PC-3 (cell line): ENCODE measurements at regions not wholly inside any gene's neighbourhood (a gene's known extent, or its start where the extent isn't known, plus 50 kb on each side); places are given as distances from the start of the nearest gene placed in this dataset.
A peak's percentile ranks its signal among the peaks of the same experiment; 100 is the strongest.
"Not testable (repeated sequence)": the region's sequence is repeated elsewhere in the genome, so short reads cannot be mapped to it uniquely, and the experiment has no call there.

Experiments used
- ATAC-seq: fragments of 200-7000 bp; cut with Tn5 transposase; 2 replicates; pipeline ENCODE4 v1.9.1; 2020; ENCODE audit warnings: mild to moderate bottlenecking, moderate library complexity
- BruUV-seq: library from RNA; stranded (reverse); fragments of 400-500 nt; replicated peaks from 2 replicates; lab custom pipeline; 2021; lab: Mats Ljungman, UMichigan
- CTCF ChIA-PET: fragments of 300-600 bp; sonication (Branson Sonifier 250); formaldehyde crosslinking; loops from one replicate; lab custom pipeline; 2022; ENCODE audit warnings: antibody characterized with exemption; lab: Charles Lee
- POLR2A ChIA-PET: fragments of 300-600 bp; sonication (Branson Sonifier 250); formaldehyde crosslinking; loops from one replicate; lab custom pipeline; 2022; ENCODE audit warnings: antibody characterized with exemption; ENCODE audit not compliant: unreplicated experiment; lab: Charles Lee
- DNase-seq: peaks from one replicate; pipeline ENCODE4 v3.0.0-alpha.2; 2015
- H2AFZ ChIP-seq: fragments of 300-600 bp; sonication (generic); 2 replicates; pipeline ENCODE4 v1.6.0; 2016; ENCODE audit warnings: antibody characterized with exemption, low read length
- H3F3A ChIP-seq: fragments of 300-600 bp; sonication (generic); one replicate; pipeline ENCODE4 v1.6.0; 2017; ENCODE audit warnings: antibody characterized with exemption, low read length, control low read depth, mild to moderate bottlenecking; ENCODE audit not compliant: unreplicated experiment
- H3K27ac ChIP-seq: fragments of 300-600 bp; sonication (generic); 2 replicates; pipeline ENCODE4 v1.5.1; 2016; ENCODE audit warnings: mild to moderate bottlenecking, low read length
- H3K27me3 ChIP-seq: fragments of 300-600 bp; sonication (generic); 2 replicates; pipeline ENCODE4 v1.6.1; 2016; ENCODE audit warnings: low read length, mixed read lengths
- H3K36me3 ChIP-seq: fragments of 300-600 bp; sonication (generic); 2 replicates; pipeline ENCODE4 v1.6.1; 2016; ENCODE audit warnings: low read depth, mixed run types, low read length, mixed read lengths
- H3K4me1 ChIP-seq: fragments of 300-600 bp; sonication (generic); 2 replicates; pipeline ENCODE4 v1.5.1; 2016; ENCODE audit warnings: low read length; ENCODE audit not compliant: insufficient read depth
- H3K4me2 ChIP-seq: fragments of 300-600 bp; sonication (generic); 2 replicates; pipeline ENCODE4 v1.6.0; 2016; ENCODE audit warnings: low read length
- H3K4me3 ChIP-seq: fragments of 300-600 bp; sonication (generic); 2 replicates; pipeline ENCODE4 v1.5.1; 2016; ENCODE audit warnings: mild to moderate bottlenecking, low read length, mixed read lengths
- H3K79me2 ChIP-seq: fragments of 300-600 bp; sonication (generic); 2 replicates; pipeline ENCODE4 v1.6.1; 2017; ENCODE audit warnings: low read length, mixed read lengths
- H3K9ac ChIP-seq: fragments of 300-600 bp; sonication (generic); 2 replicates; pipeline ENCODE4 v1.6.0; 2016; ENCODE audit warnings: mild to moderate bottlenecking, low read length
- H3K9me2 ChIP-seq: fragments of 300-600 bp; sonication (generic); replicated peaks from 2 replicates; pipeline ENCODE4 v1.6.1; 2016; ENCODE audit warnings: mixed run types, low read length, mixed read lengths
- H3K9me3 ChIP-seq: fragments of 300-600 bp; sonication (generic); 2 replicates; pipeline ENCODE4 v1.6.1; 2016; ENCODE audit warnings: low read length, mixed read lengths
- H4K20me1 ChIP-seq: fragments of 300-600 bp; sonication (generic); 2 replicates; pipeline ENCODE4 v1.6.1; 2016; ENCODE audit warnings: low read length, mixed read lengths
- EZH2 ChIP-seq: fragments of 300-600 bp; sonication (generic); IDR thresholded peaks from one replicate; pipeline ENCODE4 v1.6.1; 2017; ENCODE audit warnings: antibody characterized with exemption, mild to moderate bottlenecking, low read length; ENCODE audit not compliant: unreplicated experiment
- EZH2phosphoT487 ChIP-seq: fragments of 300-600 bp; sonication (generic); IDR thresholded peaks from 2 replicates; pipeline ENCODE4 v1.6.1; 2018; ENCODE audit warnings: mild to moderate bottlenecking, antibody characterized with exemption, low read length, borderline replicate concordance
- intact Hi-C: fragments of 100-400 bp; cut with micrococcal nuclease; formaldehyde crosslinking; loops from 2 replicates; pipeline ENCODE4 v1.9.0; 2023
- TF ChIP-seq, protein P1 (sequence below): fragments of 300-600 bp; sonication (generic); conservative IDR thresholded peaks from 2 replicates; pipeline ENCODE4 v1.5.1; 2017; ENCODE audit warnings: antibody characterized with exemption, low read depth, mild to moderate bottlenecking, low read length

DNA sequence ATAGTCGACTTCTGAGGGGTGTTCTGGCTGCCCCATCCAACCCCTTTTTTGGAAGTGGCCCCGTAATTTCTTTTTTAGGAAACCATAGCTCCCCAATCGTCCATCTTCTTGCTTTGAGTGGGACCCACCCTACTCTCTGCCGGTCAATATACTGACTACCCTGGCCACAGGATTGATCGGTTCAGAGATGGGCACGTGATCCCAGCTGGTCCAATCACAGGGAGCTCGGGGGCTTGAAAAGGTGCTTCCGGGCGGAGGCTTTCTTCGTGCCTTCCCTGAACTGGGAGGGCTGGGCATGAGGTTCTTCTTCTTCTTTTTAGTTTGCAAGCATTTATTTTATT, 78.7 kb upstream of the SH3PXD2B start:
- Histone ChIP-seq H3K27ac (no peak overlapping the region), H3K36me3 (no peaks in the 10 kb centered on the region), H3K27me3 (peaks cover 6% of the 10 kb centered on the region; the same call in 1 of the 2 replicates), H3K4me3 (no peak overlapping the region; the same call in 1 of the 2 replicates), H3K9ac (no peak overlapping the region), H3K9me3 (no peaks in the 10 kb centered on the region), H2AFZ (0 out of 2 replicates have a peak overlapping the region, but pooled peaks have one; percentile 3), H4K20me1 (no peaks in the 10 kb centered on the region), H3K79me2 (no peaks in the 10 kb centered on the region), H3K4me2 (peak overlapping the region; percentile 45), H3K4me1 (no peaks in the 10 kb centered on the region), H3K9me2 (no peaks in the 10 kb centered on the region), H3F3A (no peaks in the 10 kb centered on the region)
- CTCF ChIA-PET, result no interaction called here
- BruUV-seq, result no TSS peak
- POLR2A ChIA-PET, result no interaction called here
- intact Hi-C loops, result no loop called here
- DNase-seq (no peak), ATAC-seq (no peak)
- TF ChIP-seq EZH2 (no peak), EZH2phosphoT487 (no peak)
- TF ChIP-seq, protein P1, sequence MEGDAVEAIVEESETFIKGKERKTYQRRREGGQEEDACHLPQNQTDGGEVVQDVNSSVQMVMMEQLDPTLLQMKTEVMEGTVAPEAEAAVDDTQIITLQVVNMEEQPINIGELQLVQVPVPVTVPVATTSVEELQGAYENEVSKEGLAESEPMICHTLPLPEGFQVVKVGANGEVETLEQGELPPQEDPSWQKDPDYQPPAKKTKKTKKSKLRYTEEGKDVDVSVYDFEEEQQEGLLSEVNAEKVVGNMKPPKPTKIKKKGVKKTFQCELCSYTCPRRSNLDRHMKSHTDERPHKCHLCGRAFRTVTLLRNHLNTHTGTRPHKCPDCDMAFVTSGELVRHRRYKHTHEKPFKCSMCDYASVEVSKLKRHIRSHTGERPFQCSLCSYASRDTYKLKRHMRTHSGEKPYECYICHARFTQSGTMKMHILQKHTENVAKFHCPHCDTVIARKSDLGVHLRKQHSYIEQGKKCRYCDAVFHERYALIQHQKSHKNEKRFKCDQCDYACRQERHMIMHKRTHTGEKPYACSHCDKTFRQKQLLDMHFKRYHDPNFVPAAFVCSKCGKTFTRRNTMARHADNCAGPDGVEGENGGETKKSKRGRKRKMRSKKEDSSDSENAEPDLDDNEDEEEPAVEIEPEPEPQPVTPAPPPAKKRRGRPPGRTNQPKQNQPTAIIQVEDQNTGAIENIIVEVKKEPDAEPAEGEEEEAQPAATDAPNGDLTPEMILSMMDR, result no peak

DNA sequence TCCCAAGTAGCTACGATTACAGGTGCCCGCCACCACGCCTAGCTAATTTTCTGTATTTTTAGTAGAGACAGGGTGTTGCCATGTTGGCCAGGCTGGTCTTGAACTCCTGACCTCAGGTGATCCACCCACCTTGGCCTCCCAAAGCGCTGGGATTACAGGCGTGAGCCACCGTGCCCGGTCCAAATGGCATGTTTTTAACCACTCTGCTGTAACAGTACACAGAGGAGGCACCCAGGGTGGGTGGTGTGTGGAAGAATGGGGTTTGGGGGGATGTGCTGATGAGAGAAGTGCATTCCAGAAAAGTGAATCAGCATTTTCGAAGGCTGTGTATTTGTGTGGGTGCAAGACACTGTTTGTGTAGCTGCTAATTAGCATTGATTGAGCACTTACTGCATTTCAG, 78.1 kb upstream of the SH3PXD2B start:
- CTCF ChIA-PET, H3K79me2 ChIP-seq, ATAC-seq, H3K27ac ChIP-seq, H3K36me3 ChIP-seq, DNase-seq, H4K20me1 ChIP-seq, H3K9me2 ChIP-seq, H3K4me1 ChIP-seq, BruUV-seq, H3K9me3 ChIP-seq, H2AFZ ChIP-seq, intact Hi-C loops, H3K4me2 ChIP-seq, H3K4me3 ChIP-seq, POLR2A ChIA-PET, H3K9ac ChIP-seq, H3F3A ChIP-seq: not testable (repeated sequence)
- H3K27me3 ChIP-seq, result peaks cover 10% of the 10 kb centered on the region; the same call in 1 of the 2 replicates

GRCh38 chr5:172531704-172532026, 77.3 kb upstream of the SH3PXD2B start:
- ChIA-PET CTCF (no interaction called here), POLR2A (no interaction called here)
- BruUV-seq, result no TSS peak
- H3K4me2 ChIP-seq, result no peak overlapping the region
- H4K20me1 ChIP-seq, result no peaks in the 10 kb centered on the region
- ATAC-seq, result no peak
- no peaks in the 10 kb centered on the region for H3K79me2 ChIP-seq
- intact Hi-C loops, result no loop called here
- no peaks in the 10 kb centered on the region for H3K36me3 ChIP-seq
- peaks cover 18% of the 10 kb centered on the region; the same call in 1 of the 2 replicates for H3K27me3 ChIP-seq
- H3K9me3 ChIP-seq, result no peaks in the 10 kb centered on the region
- no peak overlapping the region for H2AFZ ChIP-seq
- H3K4me1 ChIP-seq, result no peaks in the 10 kb centered on the region
- H3K9ac ChIP-seq, result no peak overlapping the region
- no peak overlapping the region for H3K4me3 ChIP-seq
- no peak for DNase-seq
- no peaks in the 10 kb centered on the region for H3K9me2 ChIP-seq
- H3K27ac ChIP-seq, result no peak overlapping the region
- H3F3A ChIP-seq, result no peaks in the 10 kb centered on the region
- TF ChIP-seq, protein P1, result no peak
- TF ChIP-seq EZH2phosphoT487 (no peak), EZH2 (no peak)
